ENCODE measurements at regions not wholly inside any gene's neighbourhood (a gene's known extent, or its start where the extent isn't known, plus 50 kb on each side); places are given as distances from the start of the nearest gene placed in this dataset.

- intact Hi-C loops (cut with DNase I) = no loop called here
- no peak for DNase-seq (ENCODE audit: missing footprints)
- ATAC-seq = no peak
These were observed 321.2 kb upstream of the VRK2 start for GRCh38 chr2:57725337-57725947.

- no peak for DNase-seq (ENCODE audit: missing footprints)
- no peak for ATAC-seq
- intact Hi-C loops (cut with DNase I) = no loop called here
These were observed 320.3 kb upstream of the VRK2 start for GRCh38 chr2:57726294-57726693.

- DNase-seq (ENCODE audit: missing footprints) (no peak), ATAC-seq (no peak)
- intact Hi-C loops (cut with DNase I) = no loop called here
These were observed 317.9 kb upstream of the VRK2 start for GRCh38 chr2:57728691-57729090.

- DNase-seq (ENCODE audit: missing footprints) (no peak), ATAC-seq (no peak)
- intact Hi-C loops (cut with DNase I) = no loop called here
These were observed 312.6 kb upstream of the VRK2 start for GRCh38 chr2:57733956-57734355.

GRCh38 chr2:57740891-57741290 is 305.7 kb upstream of the VRK2 start:
- no peak for ATAC-seq
- intact Hi-C loops (cut with DNase I) = no loop called here
- no peak for DNase-seq (ENCODE audit: missing footprints)

GRCh38 chr2:57753636-57754035 is 293.0 kb upstream of the VRK2 start:
- intact Hi-C loops (cut with DNase I) = no loop called here
- no peak for DNase-seq (ENCODE audit: missing footprints)
- no peak for ATAC-seq

- ATAC-seq (no peak), DNase-seq (ENCODE audit: missing footprints) (no peak)
- intact Hi-C loops (cut with DNase I) = no loop called here
These were observed 287.9 kb upstream of the VRK2 start for GRCh38 chr2:57758686-57759085.

- DNase-seq (ENCODE audit: missing footprints) (no peak), ATAC-seq (no peak)
- intact Hi-C loops (cut with DNase I) = no loop called here
These were observed 287.5 kb upstream of the VRK2 start for GRCh38 chr2:57759131-57759530.

- intact Hi-C loops (cut with DNase I) = loop anchor here (10.0 kb wide), 1 partner anchor 685 kb away; no protein-coding TSS in a partner anchor
- ATAC-seq = peak; percentile 94
- peak; percentile 89 for DNase-seq (ENCODE audit: missing footprints)
These were observed 286.7 kb upstream of the VRK2 start for GRCh38 chr2:57759822-57760300.

GRCh38 chr2:57760381-57760801 is 286.2 kb upstream of the VRK2 start:
- intact Hi-C loops (cut with DNase I) = loop anchor here (10.0 kb wide), 1 partner anchor 684 kb away; no protein-coding TSS in a partner anchor
- DNase-seq (ENCODE audit: missing footprints) (no peak), ATAC-seq (no peak)

- intact Hi-C loops (cut with DNase I) = no loop called here
- DNase-seq (ENCODE audit: missing footprints) (no peak), ATAC-seq (no peak)
These were observed 269.7 kb upstream of the VRK2 start for GRCh38 chr2:57776916-57777315.

GRCh38 chr2:57782587-57782986 is 264.0 kb upstream of the VRK2 start:
- DNase-seq (ENCODE audit: missing footprints) (no peak), ATAC-seq (no peak)
- intact Hi-C loops (cut with DNase I) = no loop called here

GRCh38 chr2:57793310-57793709 is 253.3 kb upstream of the VRK2 start:
- intact Hi-C loops (cut with DNase I) = no loop called here

GRCh38 chr2:57796527-57796926 is 250.1 kb upstream of the VRK2 start:
- ATAC-seq (no peak), DNase-seq (ENCODE audit: missing footprints) (no peak)
- intact Hi-C loops (cut with DNase I) = no loop called here

More at GRCh38 chr2:57793310-57793709, 253.3 kb upstream of the VRK2 start:
- DNase-seq (ENCODE audit: missing footprints) (no peak), ATAC-seq (no peak)

GRCh38 chr2:57798346-57798745 is 248.3 kb upstream of the VRK2 start:
- ATAC-seq = no peak
- intact Hi-C loops (cut with DNase I) = no loop called here
- no peak for DNase-seq (ENCODE audit: missing footprints)

- intact Hi-C loops (cut with DNase I) = no loop called here
- DNase-seq (ENCODE audit: missing footprints) (no peak), ATAC-seq (no peak)
These were observed 244.4 kb upstream of the VRK2 start for GRCh38 chr2:57802243-57802642.

GRCh38 chr2:57804971-57805370 is 241.6 kb upstream of the VRK2 start:
- ATAC-seq = no peak
- no peak for DNase-seq (ENCODE audit: missing footprints)
- intact Hi-C loops (cut with DNase I) = no loop called here

- intact Hi-C loops (cut with DNase I) = no loop called here
- no peak for ATAC-seq
- DNase-seq (ENCODE audit: missing footprints) = no peak
These were observed 240.1 kb upstream of the VRK2 start for GRCh38 chr2:57806449-57806968.

GRCh38 chr2:57809230-57809629 is 237.4 kb upstream of the VRK2 start:
- no peak for ATAC-seq
- DNase-seq (ENCODE audit: missing footprints) = no peak

GRCh38 chr2:57821088-57821487 is 225.5 kb upstream of the VRK2 start:
- intact Hi-C loops (cut with DNase I) = no loop called here
- no peak for ATAC-seq
- no peak for DNase-seq (ENCODE audit: missing footprints)

More at GRCh38 chr2:57809230-57809629, 237.4 kb upstream of the VRK2 start:
- intact Hi-C loops (cut with DNase I) = no loop called here

GRCh38 chr2:57828221-57828620 is 218.4 kb upstream of the VRK2 start:
- ATAC-seq (no peak), DNase-seq (ENCODE audit: missing footprints) (no peak)
- intact Hi-C loops (cut with DNase I) = no loop called here
